Tibial nerve (tissue), 4 donors: ENCODE measurements at regions not wholly inside any gene's neighbourhood (a gene's known extent, or its start where the extent isn't known, plus 50 kb on each side); places are given as distances from the start of the nearest gene placed in this dataset.

Source experiments
- CTCF ChIP-seq, 5 experiments: fragments of 200-600 bp in 3 of 5; fragments of 450-650 bp in 2 of 5; sonication (generic) in 3 of 5; IDR thresholded peaks; one replicate each; pipeline ENCODE4 v1.5.1; 2016 to 2019; ENCODE audit warnings: antibody characterized with exemption in 5 of 5, mild to moderate bottlenecking in 3 of 5, moderate library complexity in 2 of 5
- EP300 ChIP-seq, 2 donors: sonication (generic); formaldehyde crosslinking; IDR thresholded peaks; one replicate each; pipeline ENCODE4 v1.6.1; 2017; ENCODE audit warnings: antibody characterized with exemption in 2 of 2, mild to moderate bottlenecking in 1 of 2
- POLR2A ChIP-seq, 2 donors: fragments of 450-650 bp; IDR thresholded peaks; one replicate each; pipeline ENCODE4 v1.6.1; 2017; ENCODE audit warnings: antibody characterized with exemption in 2 of 2, mild to moderate bottlenecking in 2 of 2, moderate library complexity in 2 of 2

GRCh38 chr4:110793890-110794554 is 171.1 kb upstream of the PITX2 start:
- TF ChIP-seq CTCF (IDR thresholded peaks at IDR 0.05) (no peak), POLR2A (IDR thresholded peaks at IDR 0.05) (no peak), EP300 (IDR thresholded peaks at IDR 0.05) (no peak)
